ENCODE measurements at regions not wholly inside any gene's neighbourhood (a gene's known extent, or its start where the extent isn't known, plus 50 kb on each side); places are given as distances from the start of the nearest gene placed in this dataset.

DNA sequence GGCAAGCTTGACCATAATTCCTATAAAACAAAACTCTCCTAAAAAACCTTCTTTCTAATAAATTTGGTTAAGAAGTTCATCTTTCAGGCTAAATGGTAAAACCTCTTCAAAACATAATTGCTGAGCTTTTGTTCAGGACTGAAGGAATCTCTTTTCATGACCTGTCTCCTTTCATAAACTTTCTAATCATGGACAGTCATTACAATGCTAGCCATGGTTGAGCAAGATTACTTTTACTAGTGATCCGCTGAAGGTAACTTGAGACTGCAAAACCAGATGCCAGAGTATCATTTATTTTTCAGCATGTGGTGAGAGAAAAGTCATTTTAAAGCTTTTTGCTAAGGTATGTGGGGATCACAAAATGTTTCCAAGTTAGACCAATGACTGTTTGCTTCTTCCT lies 186.4 kb upstream of the RHOBTB1 start (continued):
- TF ChIP-seq, protein P1, sequence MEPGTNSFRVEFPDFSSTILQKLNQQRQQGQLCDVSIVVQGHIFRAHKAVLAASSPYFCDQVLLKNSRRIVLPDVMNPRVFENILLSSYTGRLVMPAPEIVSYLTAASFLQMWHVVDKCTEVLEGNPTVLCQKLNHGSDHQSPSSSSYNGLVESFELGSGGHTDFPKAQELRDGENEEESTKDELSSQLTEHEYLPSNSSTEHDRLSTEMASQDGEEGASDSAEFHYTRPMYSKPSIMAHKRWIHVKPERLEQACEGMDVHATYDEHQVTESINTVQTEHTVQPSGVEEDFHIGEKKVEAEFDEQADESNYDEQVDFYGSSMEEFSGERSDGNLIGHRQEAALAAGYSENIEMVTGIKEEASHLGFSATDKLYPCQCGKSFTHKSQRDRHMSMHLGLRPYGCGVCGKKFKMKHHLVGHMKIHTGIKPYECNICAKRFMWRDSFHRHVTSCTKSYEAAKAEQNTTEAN (CRISPR knock-in tag; IDR thresholded peaks at IDR 0.05) = no peak
- TF ChIP-seq ZNF138 (CRISPR knock-in tag; conservative IDR thresholded peaks at IDR 0.05) (no peak), JAZF1 (CRISPR knock-in tag; IDR thresholded peaks at IDR 0.05) (no peak), TCF7 (CRISPR knock-in tag; IDR thresholded peaks at IDR 0.05; ENCODE audit: low read depth) (no peak), TP53 (CRISPR knock-in tag; IDR thresholded peaks at IDR 0.05) (no peak), RELA (CRISPR knock-in tag; IDR thresholded peaks at IDR 0.05; ENCODE audit: borderline replicate concordance) (no peak)
- TF ChIP-seq, protein P2, sequence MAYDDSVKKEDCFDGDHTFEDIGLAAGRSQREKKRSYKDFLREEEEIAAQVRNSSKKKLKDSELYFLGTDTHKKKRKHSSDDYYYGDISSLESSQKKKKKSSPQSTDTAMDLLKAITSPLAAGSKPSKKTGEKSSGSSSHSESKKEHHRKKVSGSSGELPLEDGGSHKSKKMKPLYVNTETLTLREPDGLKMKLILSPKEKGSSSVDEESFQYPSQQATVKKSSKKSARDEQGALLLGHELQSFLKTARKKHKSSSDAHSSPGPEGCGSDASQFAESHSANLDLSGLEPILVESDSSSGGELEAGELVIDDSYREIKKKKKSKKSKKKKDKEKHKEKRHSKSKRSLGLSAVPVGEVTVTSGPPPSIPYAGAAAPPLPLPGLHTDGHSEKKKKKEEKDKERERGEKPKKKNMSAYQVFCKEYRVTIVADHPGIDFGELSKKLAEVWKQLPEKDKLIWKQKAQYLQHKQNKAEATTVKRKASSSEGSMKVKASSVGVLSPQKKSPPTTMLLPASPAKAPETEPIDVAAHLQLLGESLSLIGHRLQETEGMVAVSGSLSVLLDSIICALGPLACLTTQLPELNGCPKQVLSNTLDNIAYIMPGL (CRISPR knock-in tag; IDR thresholded peaks at IDR 0.05) = no peak
- TF ChIP-seq, protein P3, sequence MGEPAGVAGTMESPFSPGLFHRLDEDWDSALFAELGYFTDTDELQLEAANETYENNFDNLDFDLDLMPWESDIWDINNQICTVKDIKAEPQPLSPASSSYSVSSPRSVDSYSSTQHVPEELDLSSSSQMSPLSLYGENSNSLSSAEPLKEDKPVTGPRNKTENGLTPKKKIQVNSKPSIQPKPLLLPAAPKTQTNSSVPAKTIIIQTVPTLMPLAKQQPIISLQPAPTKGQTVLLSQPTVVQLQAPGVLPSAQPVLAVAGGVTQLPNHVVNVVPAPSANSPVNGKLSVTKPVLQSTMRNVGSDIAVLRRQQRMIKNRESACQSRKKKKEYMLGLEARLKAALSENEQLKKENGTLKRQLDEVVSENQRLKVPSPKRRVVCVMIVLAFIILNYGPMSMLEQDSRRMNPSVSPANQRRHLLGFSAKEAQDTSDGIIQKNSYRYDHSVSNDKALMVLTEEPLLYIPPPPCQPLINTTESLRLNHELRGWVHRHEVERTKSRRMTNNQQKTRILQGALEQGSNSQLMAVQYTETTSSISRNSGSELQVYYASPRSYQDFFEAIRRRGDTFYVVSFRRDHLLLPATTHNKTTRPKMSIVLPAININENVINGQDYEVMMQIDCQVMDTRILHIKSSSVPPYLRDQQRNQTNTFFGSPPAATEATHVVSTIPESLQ (CRISPR knock-in tag; IDR thresholded peaks at IDR 0.05) = no peak
- TF ChIP-seq, protein P4, sequence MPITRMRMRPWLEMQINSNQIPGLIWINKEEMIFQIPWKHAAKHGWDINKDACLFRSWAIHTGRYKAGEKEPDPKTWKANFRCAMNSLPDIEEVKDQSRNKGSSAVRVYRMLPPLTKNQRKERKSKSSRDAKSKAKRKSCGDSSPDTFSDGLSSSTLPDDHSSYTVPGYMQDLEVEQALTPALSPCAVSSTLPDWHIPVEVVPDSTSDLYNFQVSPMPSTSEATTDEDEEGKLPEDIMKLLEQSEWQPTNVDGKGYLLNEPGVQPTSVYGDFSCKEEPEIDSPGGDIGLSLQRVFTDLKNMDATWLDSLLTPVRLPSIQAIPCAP (CRISPR knock-in tag; IDR thresholded peaks at IDR 0.05) = no peak

DNA sequence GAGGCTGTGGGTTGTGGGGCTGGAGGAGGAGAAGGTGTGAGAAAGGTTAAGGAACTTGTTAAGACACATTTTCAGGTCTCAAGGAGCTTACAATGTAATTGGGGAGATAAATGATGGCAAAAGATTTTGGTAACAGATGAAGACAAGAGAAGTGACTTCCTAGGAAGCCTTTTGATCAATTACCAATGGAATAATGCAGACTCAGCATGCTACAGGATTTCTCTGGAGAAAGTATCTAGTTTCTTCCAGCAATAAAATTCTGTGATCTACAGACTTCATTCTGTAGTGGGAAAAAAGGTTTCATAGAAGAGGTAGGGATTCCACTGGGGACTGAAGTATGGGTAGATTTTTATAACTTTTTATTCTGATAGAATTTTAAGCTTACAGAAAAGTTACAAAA lies 184.2 kb upstream of the RHOBTB1 start:
- H3K4me1 Mint-ChIP-seq = peaks cover 8% of the 10 kb centered on the region
- ATAC-seq (no peak), DNase-seq (ENCODE audit: low spot score) (no peak)
- ChIA-PET CTCF (interaction anchor here (0.7 kb wide), 1 partner anchor 62 kb away, joined by 3 read pairs; no protein-coding TSS in a partner anchor), POLR2A (no interaction called here)
- H3K27ac Mint-ChIP-seq = no peak overlapping the region
- H3K27me3 Mint-ChIP-seq (ENCODE audit: low read depth) = no peaks in the 10 kb centered on the region
- no peak overlapping the region for H3K4me3 Mint-ChIP-seq
- H3K36me3 Mint-ChIP-seq = peaks cover 10% of the 10 kb centered on the region
- peaks cover 11% of the 10 kb centered on the region for H3K9me3 Mint-ChIP-seq
- TF ChIP-seq, protein P3 (CRISPR knock-in tag; IDR thresholded peaks at IDR 0.05) = no peak
- TF ChIP-seq, protein P5, sequence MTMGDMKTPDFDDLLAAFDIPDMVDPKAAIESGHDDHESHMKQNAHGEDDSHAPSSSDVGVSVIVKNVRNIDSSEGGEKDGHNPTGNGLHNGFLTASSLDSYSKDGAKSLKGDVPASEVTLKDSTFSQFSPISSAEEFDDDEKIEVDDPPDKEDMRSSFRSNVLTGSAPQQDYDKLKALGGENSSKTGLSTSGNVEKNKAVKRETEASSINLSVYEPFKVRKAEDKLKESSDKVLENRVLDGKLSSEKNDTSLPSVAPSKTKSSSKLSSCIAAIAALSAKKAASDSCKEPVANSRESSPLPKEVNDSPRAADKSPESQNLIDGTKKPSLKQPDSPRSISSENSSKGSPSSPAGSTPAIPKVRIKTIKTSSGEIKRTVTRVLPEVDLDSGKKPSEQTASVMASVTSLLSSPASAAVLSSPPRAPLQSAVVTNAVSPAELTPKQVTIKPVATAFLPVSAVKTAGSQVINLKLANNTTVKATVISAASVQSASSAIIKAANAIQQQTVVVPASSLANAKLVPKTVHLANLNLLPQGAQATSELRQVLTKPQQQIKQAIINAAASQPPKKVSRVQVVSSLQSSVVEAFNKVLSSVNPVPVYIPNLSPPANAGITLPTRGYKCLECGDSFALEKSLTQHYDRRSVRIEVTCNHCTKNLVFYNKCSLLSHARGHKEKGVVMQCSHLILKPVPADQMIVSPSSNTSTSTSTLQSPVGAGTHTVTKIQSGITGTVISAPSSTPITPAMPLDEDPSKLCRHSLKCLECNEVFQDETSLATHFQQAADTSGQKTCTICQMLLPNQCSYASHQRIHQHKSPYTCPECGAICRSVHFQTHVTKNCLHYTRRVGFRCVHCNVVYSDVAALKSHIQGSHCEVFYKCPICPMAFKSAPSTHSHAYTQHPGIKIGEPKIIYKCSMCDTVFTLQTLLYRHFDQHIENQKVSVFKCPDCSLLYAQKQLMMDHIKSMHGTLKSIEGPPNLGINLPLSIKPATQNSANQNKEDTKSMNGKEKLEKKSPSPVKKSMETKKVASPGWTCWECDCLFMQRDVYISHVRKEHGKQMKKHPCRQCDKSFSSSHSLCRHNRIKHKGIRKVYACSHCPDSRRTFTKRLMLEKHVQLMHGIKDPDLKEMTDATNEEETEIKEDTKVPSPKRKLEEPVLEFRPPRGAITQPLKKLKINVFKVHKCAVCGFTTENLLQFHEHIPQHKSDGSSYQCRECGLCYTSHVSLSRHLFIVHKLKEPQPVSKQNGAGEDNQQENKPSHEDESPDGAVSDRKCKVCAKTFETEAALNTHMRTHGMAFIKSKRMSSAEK (CRISPR knock-in tag; IDR thresholded peaks at IDR 0.05; ENCODE audit: borderline replicate concordance) = no peak
- TF ChIP-seq RORB (CRISPR knock-in tag; IDR thresholded peaks at IDR 0.05) (no peak), ETV6 (CRISPR knock-in tag; IDR thresholded peaks at IDR 0.05) (no peak), SMAD4 (CRISPR knock-in tag; IDR thresholded peaks at IDR 0.05) (no peak), MXD4 (CRISPR knock-in tag; IDR thresholded peaks at IDR 0.05; ENCODE audit: borderline replicate concordance) (no peak), HMGA2 (CRISPR knock-in tag; IDR thresholded peaks at IDR 0.05) (no peak), ZNF396 (CRISPR knock-in tag; IDR thresholded peaks at IDR 0.05; ENCODE audit: borderline replicate concordance) (no peak), SP1 (CRISPR knock-in tag; conservative IDR thresholded peaks at IDR 0.05) (no peak), ESRRA (CRISPR knock-in tag; IDR thresholded peaks at IDR 0.05; ENCODE audit: borderline replicate concordance) (no peak), MYBL2 (CRISPR knock-in tag; IDR thresholded peaks at IDR 0.05) (no peak)
- TF ChIP-seq, protein P6, sequence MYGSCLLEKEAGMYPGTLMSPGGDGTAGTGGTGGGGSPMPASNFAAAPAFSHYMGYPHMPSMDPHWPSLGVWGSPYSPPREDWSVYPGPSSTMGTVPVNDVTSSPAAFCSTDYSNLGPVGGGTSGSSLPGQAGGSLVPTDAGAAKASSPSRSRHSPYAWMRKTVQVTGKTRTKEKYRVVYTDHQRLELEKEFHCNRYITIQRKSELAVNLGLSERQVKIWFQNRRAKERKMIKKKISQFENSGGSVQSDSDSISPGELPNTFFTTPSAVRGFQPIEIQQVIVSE (CRISPR knock-in tag; IDR thresholded peaks at IDR 0.05; ENCODE audit: borderline replicate concordance) = no peak
- TF ChIP-seq, protein P4 (CRISPR knock-in tag; IDR thresholded peaks at IDR 0.05) = no peak
- TF ChIP-seq, protein P7, sequence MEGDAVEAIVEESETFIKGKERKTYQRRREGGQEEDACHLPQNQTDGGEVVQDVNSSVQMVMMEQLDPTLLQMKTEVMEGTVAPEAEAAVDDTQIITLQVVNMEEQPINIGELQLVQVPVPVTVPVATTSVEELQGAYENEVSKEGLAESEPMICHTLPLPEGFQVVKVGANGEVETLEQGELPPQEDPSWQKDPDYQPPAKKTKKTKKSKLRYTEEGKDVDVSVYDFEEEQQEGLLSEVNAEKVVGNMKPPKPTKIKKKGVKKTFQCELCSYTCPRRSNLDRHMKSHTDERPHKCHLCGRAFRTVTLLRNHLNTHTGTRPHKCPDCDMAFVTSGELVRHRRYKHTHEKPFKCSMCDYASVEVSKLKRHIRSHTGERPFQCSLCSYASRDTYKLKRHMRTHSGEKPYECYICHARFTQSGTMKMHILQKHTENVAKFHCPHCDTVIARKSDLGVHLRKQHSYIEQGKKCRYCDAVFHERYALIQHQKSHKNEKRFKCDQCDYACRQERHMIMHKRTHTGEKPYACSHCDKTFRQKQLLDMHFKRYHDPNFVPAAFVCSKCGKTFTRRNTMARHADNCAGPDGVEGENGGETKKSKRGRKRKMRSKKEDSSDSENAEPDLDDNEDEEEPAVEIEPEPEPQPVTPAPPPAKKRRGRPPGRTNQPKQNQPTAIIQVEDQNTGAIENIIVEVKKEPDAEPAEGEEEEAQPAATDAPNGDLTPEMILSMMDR (IDR thresholded peaks at IDR 0.05) = no peak
